Endodermal cell (in vitro differentiated cells): ENCODE measurements at regions not wholly inside any gene's neighbourhood (a gene's known extent, or its start where the extent isn't known, plus 50 kb on each side); places are given as distances from the start of the nearest gene placed in this dataset.

ENCODE experiments used
- DNase-seq: peaks from one replicate; pipeline ENCODE4 v3.0.0-alpha.2; 2017
- H3K27ac ChIP-seq: 2 replicates; pipeline ENCODE4 v1.5.1; 2013; ENCODE audit warnings: mild to moderate bottlenecking, low read depth, low read length, moderate library complexity
- H3K27me3 ChIP-seq: 2 replicates; pipeline ENCODE4 v1.6.1; 2013; ENCODE audit warnings: mild to moderate bottlenecking, low read length, moderate library complexity; ENCODE audit not compliant: insufficient read depth, control insufficient read depth, poor library complexity, severe bottlenecking
- H3K36me3 ChIP-seq: 2 replicates; pipeline ENCODE4 v1.7.0; 2013; ENCODE audit warnings: mild to moderate bottlenecking, low read length, moderate library complexity; ENCODE audit not compliant: control insufficient read depth, insufficient read depth
- H3K4me1 ChIP-seq: one replicate; pipeline ENCODE4 v1.7.0; 2013; ENCODE audit warnings: low read length; ENCODE audit not compliant: control insufficient read depth, insufficient read depth
- H3K4me3 ChIP-seq: 2 replicates; pipeline ENCODE4 v1.5.1; 2013; ENCODE audit warnings: mild to moderate bottlenecking, low read length, moderate library complexity
- H3K9ac ChIP-seq: 2 replicates; pipeline ENCODE4 v1.6.1; 2013; ENCODE audit warnings: mild to moderate bottlenecking, low read length, moderate library complexity; ENCODE audit not compliant: poor library complexity, severe bottlenecking; ENCODE audit errors: extremely low read depth
- H3K9me3 ChIP-seq: 2 replicates; pipeline ENCODE4 v1.6.1; 2013; ENCODE audit warnings: mild to moderate bottlenecking, low read length, moderate library complexity; ENCODE audit not compliant: control insufficient read depth
- H3K27ac Mint-ChIP-seq: 2 replicates; pipeline ENCODE4 v1.8.0; 2020; ENCODE audit warnings: mixed read lengths
- H3K27me3 Mint-ChIP-seq: 2 replicates; pipeline ENCODE4 v1.8.0; 2021; ENCODE audit warnings: mild to moderate bottlenecking, mixed read lengths; ENCODE audit not compliant: insufficient read depth
- H3K36me3 Mint-ChIP-seq: 2 replicates; pipeline ENCODE4 v1.8.0; 2020; ENCODE audit warnings: low read depth, mixed read lengths
- H3K4me1 Mint-ChIP-seq: 2 replicates; pipeline ENCODE4 v1.8.0; 2020; ENCODE audit warnings: mixed read lengths
- H3K4me3 Mint-ChIP-seq: 2 replicates; pipeline ENCODE4 v1.8.0; 2020; ENCODE audit warnings: mild to moderate bottlenecking, moderate library complexity, mixed read lengths
- H3K9me3 Mint-ChIP-seq: 2 replicates; pipeline ENCODE4 v1.8.0; 2020; ENCODE audit warnings: mild to moderate bottlenecking, mixed read lengths
- CTCF ChIP-seq: fragments of 200-600 bp; sonication (generic); conservative IDR thresholded peaks from 2 replicates; pipeline ENCODE4 v1.5.0; 2021; ENCODE audit warnings: antibody characterized with exemption, mild to moderate bottlenecking
- WGBS, 2 experiments: methylation state at CpG; one replicate each; pipeline versions ENCODE4 v1.1.5 to v1.1.7; 2013; ENCODE audit warnings: missing lambda C conversion rate in 2 of 2, mixed read lengths in 1 of 2; ENCODE audit not compliant: insufficient coverage in 1 of 2, insufficient read length in 1 of 2; 5-methylcytosine and 5-hydroxymethylcytosine counted together

DNA sequence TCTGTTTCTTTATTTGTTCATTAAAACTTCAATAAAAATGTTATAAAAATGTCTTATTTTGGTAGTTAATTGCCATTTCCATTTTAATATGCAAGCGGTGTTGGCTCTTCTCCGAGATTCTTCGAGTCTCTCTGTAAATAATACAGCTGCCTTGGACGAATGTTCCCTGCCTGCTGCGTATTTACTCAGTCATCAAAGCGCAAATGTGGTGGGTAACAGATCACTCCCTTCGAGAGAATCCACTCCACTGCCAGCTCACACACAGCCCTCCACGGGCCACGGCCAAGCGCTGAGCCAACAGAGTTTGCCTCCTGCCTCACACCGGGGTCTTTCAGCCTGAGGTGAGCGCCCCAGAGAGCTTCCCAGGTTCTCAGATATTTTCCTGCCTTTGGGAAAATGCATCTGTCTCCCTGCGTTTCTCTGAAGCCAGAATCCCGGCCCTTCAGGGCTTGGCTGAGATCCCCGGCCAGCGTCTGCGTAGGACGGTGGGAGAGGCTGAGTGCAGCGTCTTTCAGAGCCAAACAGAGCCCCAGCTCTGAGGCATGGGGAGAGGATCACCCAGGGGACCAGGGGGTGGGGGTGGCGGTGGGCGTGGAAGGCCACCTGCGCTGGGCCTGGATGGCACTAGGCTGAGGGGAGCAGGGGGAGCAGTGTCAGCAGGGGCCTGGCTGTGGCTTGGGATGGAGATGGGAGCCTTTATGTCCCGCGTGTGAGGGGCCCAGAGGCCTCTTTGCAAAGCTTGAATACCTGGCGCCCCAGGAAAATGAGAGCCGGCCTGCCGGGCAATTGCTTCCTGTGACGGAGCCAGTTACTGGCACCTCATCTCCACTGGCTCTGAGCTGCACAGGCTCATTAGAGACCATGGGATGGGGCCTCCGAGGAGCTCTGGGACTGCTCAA is 248.7 kb downstream of the RBFOX3 start:
- H3K36me3 Mint-ChIP-seq: no peaks in the 10 kb centered on the region
- 86 to 94% methylated on average over 21 to 29 of the region's 29 CpGs for WGBS, 2 experiments
- H3K4me1 ChIP-seq: no peaks in the 10 kb centered on the region
- H3K9me3 Mint-ChIP-seq: no peaks in the 10 kb centered on the region
- H3K9ac ChIP-seq: no peak overlapping the region
- TF ChIP-seq CTCF: no peak
- no peaks in the 10 kb centered on the region for H3K9me3 ChIP-seq
- H3K27me3 Mint-ChIP-seq: peaks cover 2% of the 10 kb centered on the region
- no peak overlapping the region for H3K27ac Mint-ChIP-seq
- H3K36me3 ChIP-seq: no peaks in the 10 kb centered on the region
- no peak overlapping the region for H3K4me3 ChIP-seq
- H3K27me3 ChIP-seq: no peaks in the 10 kb centered on the region
- no peak for DNase-seq
- H3K4me1 Mint-ChIP-seq: no peaks in the 10 kb centered on the region
- H3K4me3 Mint-ChIP-seq: no peak overlapping the region
- H3K27ac ChIP-seq: no peak overlapping the region

- Histone ChIP-seq H3K9ac (no peak overlapping the region), H3K9me3 (no peaks in the 10 kb centered on the region), H3K27me3 (no peaks in the 10 kb centered on the region), H3K36me3 (no peaks in the 10 kb centered on the region), H3K27ac (no peak overlapping the region), H3K4me3 (no peak overlapping the region), H3K4me1 (no peaks in the 10 kb centered on the region)
- no peak for DNase-seq
- no peak overlapping the region for H3K27ac Mint-ChIP-seq
- H3K4me3 Mint-ChIP-seq: no peak overlapping the region
- no peaks in the 10 kb centered on the region for H3K36me3 Mint-ChIP-seq
- 84 to 90% methylated on average over 9 to 12 of the region's 12 CpGs for whole genome bisulfite sequencing, 2 experiments
- no peak for TF ChIP-seq CTCF
- peaks cover 2% of the 10 kb centered on the region for H3K27me3 Mint-ChIP-seq
- no peaks in the 10 kb centered on the region for H3K9me3 Mint-ChIP-seq
- no peaks in the 10 kb centered on the region for H3K4me1 Mint-ChIP-seq
Observed at GRCh38 chr17:79361221-79361734, 249.6 kb downstream of the RBFOX3 start.

DNA sequence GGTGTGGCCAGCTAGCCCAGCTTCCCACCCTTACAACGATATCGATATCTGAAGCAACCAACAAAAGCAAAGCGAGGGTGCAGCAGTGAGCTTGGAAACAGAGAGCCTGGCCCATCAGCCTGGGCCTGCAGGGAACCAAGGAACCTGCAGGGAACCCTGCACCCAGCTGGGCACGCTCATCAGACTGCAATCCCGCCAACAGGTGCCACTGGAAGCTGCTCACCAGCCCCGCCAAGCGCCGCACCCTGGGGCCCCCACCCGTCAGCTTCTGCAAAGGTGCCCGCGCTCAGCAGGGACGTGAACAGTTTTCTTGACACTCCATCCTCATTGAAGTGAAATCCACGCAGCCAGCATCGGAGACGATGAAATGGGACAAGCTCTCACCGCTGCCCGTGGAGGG is 250.7 kb downstream of the RBFOX3 start:
- Mint-ChIP-seq H3K27me3 (peaks cover 2% of the 10 kb centered on the region), H3K9me3 (no peaks in the 10 kb centered on the region), H3K4me3 (no peak overlapping the region), H3K4me1 (no peaks in the 10 kb centered on the region), H3K36me3 (no peaks in the 10 kb centered on the region), H3K27ac (no peak overlapping the region)
- no peaks in the 10 kb centered on the region for H3K4me1 ChIP-seq
- DNase-seq: no peak
- no peak overlapping the region for H3K27ac ChIP-seq
- no peaks in the 10 kb centered on the region for H3K36me3 ChIP-seq
- WGBS, 2 experiments: 90 to 95% methylated on average over 11 to 17 of the region's 17 CpGs
- H3K9me3 ChIP-seq: no peaks in the 10 kb centered on the region
- no peak for TF ChIP-seq CTCF
- no peaks in the 10 kb centered on the region for H3K27me3 ChIP-seq
- H3K4me3 ChIP-seq: no peak overlapping the region
- H3K9ac ChIP-seq: no peak overlapping the region
